Endothelial cell of umbilical vein (primary cell): ENCODE measurements at regions not wholly inside any gene's neighbourhood (a gene's known extent, or its start where the extent isn't known, plus 50 kb on each side); places are given as distances from the start of the nearest gene placed in this dataset.

Source experiments
- BruUV-seq: library from RNA; stranded (reverse); fragments of 400-500 nt; replicated peaks from 2 replicates; lab custom pipeline; 2021; lab: Mats Ljungman, UMichigan
- CTCF ChIA-PET: fragments of 300-600, 350-600 bp; sonication (Branson Sonifier 250); formaldehyde crosslinking; loops from one replicate; lab custom pipeline; 2021; ENCODE audit warnings: antibody characterized with exemption, inconsistent platforms; lab: Charles Lee
- POLR2A ChIA-PET: fragments of 300-600, 350-600 bp; sonication (Branson Sonifier 250); formaldehyde crosslinking; loops from one replicate; lab custom pipeline; 2021; ENCODE audit warnings: antibody characterized with exemption, inconsistent platforms; lab: Charles Lee
- DNase-seq: peaks from one replicate; pipeline ENCODE4 v3.0.0-alpha.2; 2011; ENCODE audit warnings: low read depth, low spot score
- FAIRE-seq: peaks from 2 replicates; lab custom pipeline; 2011; peaks lifted over from hg19 to GRCh38; lab: Jason Lieb, UNC
- H2AFZ ChIP-seq: 2 replicates; pipeline ENCODE4 v1.6.0; 2012; ENCODE audit warnings: low read depth, low read length, control low read depth, inconsistent platforms
- H3K27ac ChIP-seq: 2 replicates; pipeline ENCODE4 v1.5.1; 2011; ENCODE audit warnings: low read depth, mild to moderate bottlenecking, control low read depth, low read length, moderate library complexity; ENCODE audit not compliant: insufficient read depth
- H3K27me3 ChIP-seq, 2 experiments: 2 replicates each; pipeline versions ENCODE4 v1.6.0 to v1.6.1; 2011; ENCODE audit warnings: low read length in 2 of 2, mixed read lengths in 1 of 2; ENCODE audit not compliant: control insufficient read depth in 2 of 2, insufficient read depth in 2 of 2
- H3K36me3 ChIP-seq, 2 experiments: 2 replicates in 1 of 2; 3 replicates in 1 of 2; pipeline ENCODE4 v1.5.1; 2011; ENCODE audit warnings: low read length in 2 of 2, mild to moderate bottlenecking in 1 of 2, moderate library complexity in 1 of 2; ENCODE audit not compliant: control insufficient read depth in 2 of 2, insufficient read depth in 2 of 2; ENCODE audit errors: extremely low read depth in 1 of 2
- H3K4me1 ChIP-seq: 3 replicates; pipeline ENCODE4 v1.5.1; 2011; ENCODE audit warnings: mild to moderate bottlenecking, low read length; ENCODE audit not compliant: control insufficient read depth, insufficient read depth; ENCODE audit errors: extremely low read depth
- H3K4me2 ChIP-seq: 2 replicates; pipeline ENCODE4 v1.6.1; 2011; ENCODE audit warnings: low read length, control low read depth, mixed read lengths; ENCODE audit not compliant: insufficient read depth
- H3K4me3 ChIP-seq, 3 experiments: fragments of 200-600 bp in 1 of 3; sonication (generic), shearing (Covaris generic) in 1 of 3; replicated peaks in 1 of 3; 2 replicates each; pipeline ENCODE4 v1.5.1; 2011 to 2016; ENCODE audit warnings: control low read depth in 3 of 3, low read length in 3 of 3, mild to moderate bottlenecking in 2 of 3, inconsistent platforms in 1 of 3, low read depth in 1 of 3, moderate library complexity in 1 of 3; ENCODE audit not compliant: insufficient read depth in 1 of 3
- H3K79me2 ChIP-seq: 2 replicates; pipeline ENCODE4 v1.6.0; 2012; ENCODE audit warnings: low read length, inconsistent platforms; ENCODE audit not compliant: control insufficient read depth, insufficient read depth
- H3K9ac ChIP-seq: replicated peaks from 2 replicates; pipeline ENCODE3; 2011; ENCODE audit warnings: low read length, control low read depth; ENCODE audit not compliant: insufficient read depth; ENCODE audit errors: extremely low read depth
- H3K9me1 ChIP-seq: replicated peaks from 3 replicates; pipeline ENCODE4 v1.6.0; 2011; ENCODE audit warnings: mild to moderate bottlenecking, low read length; ENCODE audit not compliant: control insufficient read depth, insufficient read depth; ENCODE audit errors: extremely low read depth
- H3K9me3 ChIP-seq: replicated peaks from 2 replicates; pipeline ENCODE4 v1.5.1; 2012; ENCODE audit warnings: low read length, inconsistent platforms; ENCODE audit not compliant: control insufficient read depth, insufficient read depth
- H4K20me1 ChIP-seq: replicated peaks from 2 replicates; pipeline ENCODE3; 2011; ENCODE audit warnings: mild to moderate bottlenecking, low read length; ENCODE audit not compliant: control insufficient read depth, insufficient read depth; ENCODE audit errors: extremely low read depth
- EZH2 ChIP-seq: IDR thresholded peaks from 2 replicates; pipeline ENCODE4 v1.6.1; 2012; ENCODE audit warnings: borderline replicate concordance, low read depth, mild to moderate bottlenecking, moderate library complexity, low read length, inconsistent platforms; ENCODE audit not compliant: severe bottlenecking
- FOS ChIP-seq: IDR thresholded peaks from 2 replicates; pipeline ENCODE4 v1.6.1; 2011; ENCODE audit warnings: mild to moderate bottlenecking, low read length, moderate library complexity, borderline replicate concordance; ENCODE audit not compliant: insufficient read depth
- GATA2 ChIP-seq: IDR thresholded peaks from 2 replicates; pipeline ENCODE4 v1.7.0; 2011; ENCODE audit warnings: low read depth, mild to moderate bottlenecking, moderate library complexity, mixed read lengths, low read length; ENCODE audit not compliant: insufficient read length, insufficient read depth
- JUN ChIP-seq: IDR thresholded peaks from 2 replicates; pipeline ENCODE4 v1.6.1; 2011; ENCODE audit warnings: borderline replicate concordance, low read depth; ENCODE audit not compliant: insufficient read length, insufficient read depth
- MAX ChIP-seq: IDR thresholded peaks from 2 replicates; pipeline ENCODE4 v1.6.1; 2011; ENCODE audit not compliant: insufficient read depth, insufficient read length
- MYC ChIP-seq: IDR thresholded peaks from one replicate; pipeline ENCODE4 v1.6.1; 2011; ENCODE audit warnings: mild to moderate bottlenecking, low read depth, low read length
- POLR2A ChIP-seq: IDR thresholded peaks from 2 replicates; pipeline ENCODE4 v1.6.1; 2012; ENCODE audit warnings: low read depth, mild to moderate bottlenecking, control low read depth, low read length
- POLR2AphosphoS5 ChIP-seq: IDR thresholded peaks from 2 replicates; pipeline ENCODE4 v1.6.1; 2012; ENCODE audit warnings: low read depth, mild to moderate bottlenecking, control low read depth, low read length, moderate library complexity; ENCODE audit not compliant: insufficient read depth
- dilution Hi-C: fragments of 300-500 bp; cut with MboI; formaldehyde crosslinking; loops from one replicate; pipeline ENCODE4 v1.15.0; 2019; ENCODE audit warnings: low sequenced_read_pairs; ENCODE audit not compliant: extremely low pct_ligation_motif_present
- intact Hi-C: fragments of 100-400 bp; cut with micrococcal nuclease; formaldehyde crosslinking; loops from one replicate; pipeline ENCODE4 v1.10.0; 2022
- TF ChIP-seq, protein P1 (sequence below), 2 donors: IDR thresholded peaks; 1 replicate in 1 of 2; 2 replicates in 1 of 2; pipeline ENCODE4 v1.5.1; 2011; ENCODE audit warnings: low read length in 2 of 2, mild to moderate bottlenecking in 2 of 2, moderate library complexity in 2 of 2, control low read depth in 1 of 2, inconsistent platforms in 1 of 2, low read depth in 1 of 2; ENCODE audit not compliant: insufficient read depth in 1 of 2; ENCODE audit errors: extremely low read depth in 1 of 2

DNA sequence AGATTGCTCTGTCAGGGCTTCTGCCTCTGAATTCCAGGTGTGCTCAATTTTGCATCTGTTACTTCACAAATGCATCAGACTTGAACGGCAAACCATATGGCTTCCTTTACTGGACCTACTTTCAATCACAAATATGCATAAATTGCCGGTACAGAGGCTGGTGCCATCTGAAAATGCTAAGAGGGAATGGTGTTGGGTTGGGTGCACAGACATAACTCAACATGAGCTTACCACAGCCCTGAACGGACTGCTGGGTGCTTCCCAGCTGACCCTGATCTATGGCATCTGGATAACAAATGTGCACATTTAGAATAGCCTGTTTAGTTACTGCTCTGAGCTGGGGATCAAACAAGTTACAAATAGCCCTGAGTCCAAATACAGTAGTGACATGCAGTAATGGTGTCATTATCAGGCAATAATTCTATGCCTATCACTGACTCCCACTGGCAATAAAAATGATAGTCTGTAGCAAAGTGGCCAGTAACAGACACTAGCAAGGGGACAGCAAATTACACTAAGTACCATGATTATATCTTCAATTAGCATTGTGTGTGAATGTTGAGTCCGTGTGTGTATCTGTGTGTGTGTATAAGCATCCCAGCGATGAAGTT lies 927.3 kb downstream of the DIAPH3 start:
- Histone ChIP-seq H3K4me1 (no peaks in the 10 kb centered on the region), H3K9me1 (no peaks in the 10 kb centered on the region), H3K9ac (no peak overlapping the region), H3K4me3 (no peak overlapping the region), H3K27me3 (no peaks in the 10 kb centered on the region), H4K20me1 (no peaks in the 10 kb centered on the region), H3K4me2 (no peak overlapping the region), H2AFZ (no peak overlapping the region), H3K9me3 (no peaks in the 10 kb centered on the region), H3K27ac (no peak overlapping the region), H3K79me2 (no peaks in the 10 kb centered on the region), H3K36me3 (no peaks in the 10 kb centered on the region)
- no peak for DNase-seq
- CTCF ChIA-PET = no interaction called here
- BruUV-seq = no TSS peak
- no peak for FAIRE-seq
- TF ChIP-seq, protein P1, sequence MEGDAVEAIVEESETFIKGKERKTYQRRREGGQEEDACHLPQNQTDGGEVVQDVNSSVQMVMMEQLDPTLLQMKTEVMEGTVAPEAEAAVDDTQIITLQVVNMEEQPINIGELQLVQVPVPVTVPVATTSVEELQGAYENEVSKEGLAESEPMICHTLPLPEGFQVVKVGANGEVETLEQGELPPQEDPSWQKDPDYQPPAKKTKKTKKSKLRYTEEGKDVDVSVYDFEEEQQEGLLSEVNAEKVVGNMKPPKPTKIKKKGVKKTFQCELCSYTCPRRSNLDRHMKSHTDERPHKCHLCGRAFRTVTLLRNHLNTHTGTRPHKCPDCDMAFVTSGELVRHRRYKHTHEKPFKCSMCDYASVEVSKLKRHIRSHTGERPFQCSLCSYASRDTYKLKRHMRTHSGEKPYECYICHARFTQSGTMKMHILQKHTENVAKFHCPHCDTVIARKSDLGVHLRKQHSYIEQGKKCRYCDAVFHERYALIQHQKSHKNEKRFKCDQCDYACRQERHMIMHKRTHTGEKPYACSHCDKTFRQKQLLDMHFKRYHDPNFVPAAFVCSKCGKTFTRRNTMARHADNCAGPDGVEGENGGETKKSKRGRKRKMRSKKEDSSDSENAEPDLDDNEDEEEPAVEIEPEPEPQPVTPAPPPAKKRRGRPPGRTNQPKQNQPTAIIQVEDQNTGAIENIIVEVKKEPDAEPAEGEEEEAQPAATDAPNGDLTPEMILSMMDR (IDR thresholded peaks at IDR 0.05; ENCODE audit: extremely low read depth in 1 of 2, insufficient read depth in 1 of 2, low read depth in 1 of 2, low read length in 2 of 2) = no peak
- TF ChIP-seq MAX (no peak), MYC (no peak), POLR2A (no peak), POLR2AphosphoS5 (no peak), FOS (no peak), JUN (no peak), EZH2 (no peak), GATA2 (no peak)
- dilution Hi-C loops = no loop called here
- intact Hi-C loops = no loop called here
- POLR2A ChIA-PET = no interaction called here
